Fibroblast of skin of scalp (primary cell): ENCODE measurements at regions not wholly inside any gene's neighbourhood (a gene's known extent, or its start where the extent isn't known, plus 50 kb on each side); places are given as distances from the start of the nearest gene placed in this dataset.

Experiments
- DNase-seq: peaks from one replicate; pipeline ENCODE4 v3.0.0-alpha.2; 2013

GRCh38 chr16:59198487-59198886, 464.4 kb upstream of the GOT2 start:
- no peak for DNase-seq

- DNase-seq, result no peak
Observed at GRCh38 chr16:59195242-59195641, 461.1 kb upstream of the GOT2 start.

- no peak for DNase-seq
Observed at GRCh38 chr16:59193637-59194036, 459.5 kb upstream of the GOT2 start.

DNA sequence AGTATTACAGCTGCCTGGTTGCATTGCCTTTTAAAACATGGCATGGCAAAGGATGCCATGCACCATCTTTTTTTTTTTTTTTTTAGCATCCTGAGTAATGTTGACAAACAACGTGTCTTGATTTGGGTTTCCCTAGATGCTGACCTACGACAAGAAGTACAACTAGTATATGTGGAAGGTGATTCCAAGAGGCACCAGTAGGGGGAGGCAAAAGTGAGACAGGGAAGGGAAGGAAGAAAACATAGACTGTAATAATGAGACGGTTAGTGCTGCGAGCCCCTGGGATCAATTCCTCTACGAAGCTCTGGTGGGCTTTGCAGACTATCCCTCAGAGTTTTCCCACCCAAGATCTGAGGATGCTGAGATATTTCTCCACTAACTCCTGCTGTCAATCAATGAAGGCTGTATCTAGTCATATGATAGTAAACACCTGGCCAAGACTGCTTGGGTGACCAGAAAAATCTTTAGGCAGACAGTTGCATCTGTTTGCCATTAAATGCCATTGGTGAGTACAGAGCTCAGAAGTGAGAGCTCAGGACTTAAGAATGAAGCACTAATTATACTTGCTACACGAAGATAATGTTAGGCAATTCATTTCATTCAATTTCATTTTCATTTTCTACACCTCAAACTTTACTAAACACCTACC, 458.6 kb upstream of the GOT2 start:
- peak; percentile 34 for DNase-seq

DNA sequence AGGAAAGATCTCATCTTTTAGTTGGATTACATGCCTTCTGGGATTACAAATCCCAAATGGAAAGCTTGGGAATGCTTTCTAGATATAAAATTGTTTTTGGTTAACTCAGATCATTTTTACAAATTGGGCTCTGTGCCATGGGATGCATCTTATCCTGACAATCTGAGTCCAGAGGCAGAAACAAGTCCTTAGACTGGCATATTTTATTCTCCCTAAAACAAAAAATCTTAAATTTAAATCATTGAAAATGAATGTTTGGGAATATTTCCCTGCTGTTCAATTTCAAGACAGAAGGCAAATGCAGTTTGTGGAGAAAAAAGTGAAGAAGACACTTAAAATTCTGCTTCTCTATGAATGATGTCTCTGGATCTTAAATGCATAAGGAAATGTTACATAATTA, 456.6 kb upstream of the GOT2 start:
- no peak for DNase-seq

- no peak for DNase-seq
Observed at GRCh38 chr16:59188029-59188428, 453.9 kb upstream of the GOT2 start.

DNA sequence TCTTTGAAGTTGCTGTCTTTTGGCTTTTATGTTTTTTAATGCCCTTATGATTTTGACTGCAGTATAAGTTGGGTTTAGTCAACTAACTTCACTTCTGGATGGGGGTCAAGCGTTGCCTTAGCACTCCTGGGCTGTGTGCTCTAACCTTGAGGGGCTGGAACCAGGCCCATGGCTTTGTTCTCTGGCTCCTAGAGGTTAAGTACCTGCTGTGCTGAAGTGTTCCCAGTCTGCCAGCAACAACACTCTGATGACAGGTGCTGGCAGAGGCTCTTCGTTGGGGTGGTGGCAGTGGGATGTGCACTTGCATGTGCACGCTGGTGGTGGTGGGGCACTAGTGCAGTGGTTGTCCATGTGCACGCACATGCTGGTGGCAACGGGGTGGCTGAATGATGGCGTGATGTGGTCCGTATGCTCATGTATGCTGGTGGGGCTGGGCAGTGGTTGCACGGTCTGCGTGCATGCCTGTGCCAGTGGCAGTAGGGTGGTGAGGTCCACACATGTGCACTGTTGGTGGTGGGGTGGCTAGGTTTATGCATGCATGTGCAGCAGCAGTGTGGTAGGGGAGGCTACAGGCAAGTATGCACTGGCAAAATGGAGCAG, 447.8 kb upstream of the GOT2 start:
- DNase-seq, result no peak

DNA sequence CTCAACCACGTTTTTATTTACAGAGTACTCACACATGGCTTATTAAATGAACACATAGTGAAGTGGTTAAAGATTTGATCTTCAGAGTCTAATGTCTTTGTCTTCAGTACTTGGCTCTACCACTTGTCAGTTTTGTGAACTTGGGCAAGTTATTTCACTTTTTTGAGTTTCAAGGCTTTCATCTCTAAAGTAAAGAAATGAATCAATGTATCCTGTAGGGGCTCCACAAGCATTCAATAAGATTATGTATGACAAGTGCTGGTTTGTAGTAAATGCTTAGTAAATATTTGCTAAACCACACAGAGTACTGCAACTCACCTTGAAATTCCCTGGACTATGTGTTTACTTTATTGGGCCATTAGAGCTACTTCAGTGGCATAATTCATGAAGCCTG, 446.0 kb upstream of the GOT2 start:
- no peak for DNase-seq

- DNase-seq, result peak; percentile 13
Observed at GRCh38 chr16:59179446-59180082, 445.4 kb upstream of the GOT2 start.

GRCh38 chr16:59173408-59173831, 439.3 kb upstream of the GOT2 start:
- DNase-seq, result no peak

GRCh38 chr16:59170099-59170712, 436.1 kb upstream of the GOT2 start:
- DNase-seq, result peak; percentile 28

GRCh38 chr16:59169168-59169567, 435.1 kb upstream of the GOT2 start:
- no peak for DNase-seq

DNA sequence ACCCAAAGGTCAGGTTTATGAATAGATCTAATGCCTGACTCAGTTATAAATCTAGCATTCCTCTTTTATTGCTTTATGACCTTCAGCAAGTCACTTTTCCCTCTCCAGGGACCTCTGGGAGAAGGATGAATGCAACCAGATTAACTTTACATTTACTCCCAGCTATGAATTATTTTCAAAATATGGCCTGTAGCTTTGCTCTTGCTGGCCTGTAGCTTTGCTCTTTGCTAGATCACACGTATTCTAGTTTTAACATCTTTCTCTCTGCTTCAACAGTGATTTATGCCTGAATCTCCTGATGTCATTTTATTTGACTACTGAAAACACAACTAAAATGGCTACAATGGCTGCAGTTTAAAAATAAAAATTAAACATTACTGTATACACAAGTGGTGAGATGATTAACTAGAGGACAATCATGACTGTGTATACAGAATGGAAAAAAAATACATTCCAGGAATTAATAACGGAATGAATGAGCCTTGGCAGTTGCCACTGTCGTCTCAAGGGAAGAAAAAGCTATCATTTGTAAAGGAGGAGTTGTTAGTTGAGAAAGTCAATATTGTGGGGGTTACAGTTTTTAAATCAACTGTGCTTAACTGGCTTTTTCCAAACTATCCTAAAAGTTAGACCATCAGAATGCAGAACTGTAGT, 434.5 kb upstream of the GOT2 start:
- DNase-seq, result no peak

- DNase-seq, result peak; percentile 17
Observed at GRCh38 chr16:59164461-59164860, 430.3 kb upstream of the GOT2 start.

- DNase-seq, result no peak
Observed at GRCh38 chr16:59163371-59164055, 429.4 kb upstream of the GOT2 start.

DNA sequence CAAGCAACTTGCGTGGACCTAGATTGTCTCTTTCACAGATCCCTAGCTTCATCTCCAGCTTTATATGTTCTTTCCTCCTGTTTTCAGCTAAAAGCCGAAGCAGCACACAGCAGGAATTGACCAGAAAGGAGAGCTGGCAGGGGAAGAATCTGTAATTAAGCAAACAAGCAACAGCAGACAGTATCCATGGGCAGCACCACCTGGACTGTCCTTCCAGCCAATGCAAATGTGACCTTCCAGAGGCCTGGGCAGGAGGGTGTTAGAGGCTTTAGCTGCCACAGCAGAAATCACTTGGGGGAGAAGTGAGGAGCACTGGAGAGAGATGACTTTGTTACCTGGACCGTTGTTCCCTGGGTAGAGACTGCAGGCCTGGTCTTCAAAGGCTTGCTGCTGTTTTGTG, 427.6 kb upstream of the GOT2 start:
- no peak for DNase-seq

GRCh38 chr16:59154295-59154694, 420.2 kb upstream of the GOT2 start:
- DNase-seq, result no peak

DNA sequence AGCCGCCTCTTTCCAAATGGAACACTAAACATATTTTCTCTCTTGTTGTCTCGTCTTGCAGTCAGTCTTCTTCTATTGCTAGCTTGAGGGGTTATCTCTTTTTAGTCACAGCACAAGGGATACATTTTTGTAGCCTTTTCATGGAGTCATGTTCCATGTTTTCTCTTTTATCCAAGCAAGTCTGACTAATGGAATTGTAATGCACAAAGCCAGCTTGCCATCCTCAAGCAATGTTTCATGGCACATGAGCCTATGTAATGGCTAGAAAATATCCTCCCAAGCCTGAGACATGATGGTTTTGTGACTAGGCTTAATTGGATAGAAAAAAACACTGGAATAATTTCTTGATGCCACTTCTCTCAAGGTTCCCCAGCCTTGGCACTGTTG, 414.6 kb upstream of the GOT2 start:
- DNase-seq, result peak; percentile 91

DNA sequence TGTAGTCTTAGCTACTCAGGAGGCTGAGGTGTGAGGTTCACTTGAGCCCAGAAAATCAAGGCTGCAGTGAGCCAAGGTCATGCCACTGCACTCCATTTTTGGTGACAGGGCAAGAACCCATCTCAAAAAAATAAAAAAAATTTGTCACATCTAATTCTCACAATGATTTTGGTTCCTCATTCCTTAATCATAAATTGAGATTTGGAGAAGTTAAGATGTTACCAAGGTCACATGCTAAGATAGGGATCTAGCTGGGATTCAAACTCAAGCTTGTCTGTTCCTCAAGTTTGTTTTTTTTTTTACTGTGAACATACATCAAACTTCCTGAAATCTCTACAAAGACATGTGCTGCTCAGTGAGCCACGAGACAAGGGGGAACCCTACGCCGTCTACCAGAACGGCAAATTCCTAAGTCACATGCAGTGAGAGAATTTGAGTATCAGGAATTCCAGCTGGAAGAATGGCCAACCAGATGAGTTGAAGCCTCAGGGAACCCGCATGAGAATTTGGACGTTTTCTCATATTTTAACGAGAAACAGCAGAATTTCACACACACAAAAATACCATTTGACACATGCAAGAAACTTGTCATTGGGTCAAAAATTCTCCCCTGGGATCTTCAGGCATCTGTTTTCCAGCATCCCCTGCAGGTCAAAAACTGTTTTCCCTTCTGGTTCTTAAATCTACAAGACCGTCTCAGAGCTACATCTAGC, 414.1 kb upstream of the GOT2 start:
- DNase-seq, result peak; percentile 95

GRCh38 chr16:59146140-59146539, 412.0 kb upstream of the GOT2 start:
- DNase-seq, result no peak

DNA sequence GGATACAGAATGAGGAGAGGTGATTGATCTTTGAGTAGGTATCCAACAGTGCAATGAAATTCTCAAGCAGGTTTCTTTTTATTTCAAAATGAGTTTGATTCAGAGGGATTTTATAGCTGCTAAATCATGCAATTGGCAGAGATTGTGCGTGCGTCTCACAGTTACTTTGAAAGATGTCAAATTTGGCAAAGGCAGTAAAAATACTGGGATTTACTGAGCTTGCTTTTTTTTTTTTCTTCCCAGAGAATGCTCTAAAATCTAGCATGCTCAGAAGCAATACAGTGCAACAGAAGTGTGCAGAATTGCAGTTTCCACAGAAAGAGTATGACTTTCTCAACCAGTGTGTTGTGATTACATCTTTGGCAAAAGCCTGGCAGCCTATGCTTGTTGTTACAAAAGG, 410.7 kb upstream of the GOT2 start:
- no peak for DNase-seq

DNA sequence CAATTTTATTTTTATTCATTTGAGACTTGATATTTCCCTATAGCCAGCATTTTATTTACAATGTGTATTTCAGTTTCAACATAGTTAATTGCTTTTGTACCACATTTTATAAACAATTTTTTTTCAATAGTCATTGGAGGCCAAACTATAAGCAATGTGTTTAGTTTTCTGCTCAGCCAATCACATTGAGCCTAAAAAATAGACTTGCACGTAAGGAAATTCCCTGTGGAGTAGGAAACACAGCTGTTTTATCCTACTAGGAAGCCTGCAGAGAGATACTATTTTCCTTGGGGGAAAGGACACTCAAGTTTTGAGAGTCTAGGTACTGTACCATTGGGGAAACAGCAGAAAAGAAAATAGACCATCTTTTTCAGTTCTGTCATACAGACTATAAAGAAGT, 410.2 kb upstream of the GOT2 start:
- DNase-seq, result no peak
